B cell (primary cell): ENCODE measurements at regions not wholly inside any gene's neighbourhood (a gene's known extent, or its start where the extent isn't known, plus 50 kb on each side); places are given as distances from the start of the nearest gene placed in this dataset. TPM values are rescaled to one million over a fixed set of nuclear protein-coding genes. Genes with fewer than 3 reads are reported as not detected.

Experiments
- small RNA-seq: library from RNA; depleted of rRNA; stranded (forward); fragments of <200 nt; gene quantifications from one replicate; pipeline ENCODE3, GENCODE V24; 2012; ENCODE audit warnings: low replicate concordance, low read depth; ENCODE audit not compliant: insufficient read length

Small RNAs in the stretch of these regions (small RNA-seq; reads per million reads assigned to genes)
- gene AL451054.2 (not detected), gene BTF3P9 (not detected)
